ENCODE measurements at regions not wholly inside any gene's neighbourhood (a gene's known extent, or its start where the extent isn't known, plus 50 kb on each side); places are given as distances from the start of the nearest gene placed in this dataset.

DNA sequence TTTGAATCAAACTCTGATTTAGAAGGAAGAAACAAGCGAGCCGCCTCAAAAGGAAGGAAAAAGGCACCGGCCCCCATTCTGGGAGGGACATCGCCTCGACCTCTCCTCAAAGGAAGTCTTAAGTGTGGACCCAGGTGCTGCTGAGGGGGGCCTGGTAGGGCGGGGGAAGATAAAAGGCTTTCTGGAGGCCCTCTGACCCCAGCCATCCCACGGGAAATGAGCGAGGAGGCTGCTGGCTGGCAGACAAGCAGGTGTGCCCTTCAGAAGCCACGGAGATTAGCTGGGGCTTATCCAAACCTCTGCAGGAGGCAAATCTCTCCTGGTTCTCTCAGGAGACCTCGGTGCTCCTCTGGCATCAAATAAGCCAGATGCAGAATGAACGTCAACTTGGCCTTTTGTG, 171.4 kb upstream of the BLID start:
- H3K4me1 ChIP-seq (ENCODE audit: control insufficient read depth in 1 of 2, insufficient read depth in 2 of 2, low read length in 2 of 2) = no peaks in the 10 kb centered on the region
- no peaks in the 10 kb centered on the region for H3K36me3 ChIP-seq (ENCODE audit: control insufficient read depth in 1 of 2, insufficient read depth in 2 of 2, low read length in 2 of 2)
- H3K27ac ChIP-seq (ENCODE audit: low read depth, low read length) = no peak overlapping the region
- no peaks in the 10 kb centered on the region for H3K9me3 ChIP-seq (ENCODE audit: control insufficient read depth in 1 of 2, low read length in 2 of 2)
- H3K4me3 ChIP-seq (ENCODE audit: low read depth in 1 of 2, low read length in 2 of 2) = no peak overlapping the region
- H3K9ac ChIP-seq (ENCODE audit: low read depth in 1 of 2, low read length in 2 of 2) = no peak overlapping the region
- no peaks in the 10 kb centered on the region for H3K27me3 ChIP-seq (ENCODE audit: control insufficient read depth in 1 of 2, insufficient read depth in 2 of 2, low read length in 2 of 2)

DNA sequence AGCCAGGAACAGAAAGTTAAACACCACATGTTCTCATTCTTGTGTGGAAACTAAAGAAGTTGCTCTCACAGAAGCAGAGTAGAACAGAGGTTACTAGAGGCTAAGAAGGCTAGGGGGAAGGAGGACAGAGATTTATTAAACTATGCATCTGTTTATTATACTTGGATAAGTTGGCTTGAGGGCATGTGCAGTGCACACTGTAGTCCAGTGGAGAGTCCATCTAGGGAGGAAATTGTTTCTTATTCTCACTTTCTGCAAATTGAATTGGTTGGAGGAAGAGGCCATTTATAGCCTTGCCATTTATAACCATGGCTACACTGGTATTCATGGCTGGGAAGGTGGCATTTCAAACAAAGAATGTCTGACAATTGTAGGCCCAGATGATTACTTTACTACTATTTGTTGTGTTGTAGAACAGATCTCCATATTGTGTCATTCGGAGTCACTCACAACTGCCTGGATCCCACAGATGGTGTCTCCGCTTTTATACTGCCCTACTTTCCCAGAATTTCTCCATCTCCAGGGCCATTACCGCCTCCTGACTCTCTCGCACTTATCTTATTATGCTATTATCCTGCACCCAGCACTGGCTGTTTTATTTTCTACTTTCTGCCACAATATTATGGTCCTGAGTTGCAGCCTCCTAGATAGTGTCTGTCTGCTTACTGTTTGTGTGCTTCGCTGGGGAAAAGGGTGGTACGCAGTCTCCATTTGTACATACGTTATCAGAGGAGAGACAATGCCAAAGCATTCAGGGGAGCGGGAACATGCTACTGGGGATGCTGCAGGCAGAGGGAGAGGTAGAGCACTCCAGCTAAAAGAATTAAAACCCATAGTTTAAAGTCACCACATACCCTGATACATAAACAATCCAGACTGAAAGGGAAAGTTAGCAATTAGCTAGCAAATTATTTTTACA, 169.3 kb upstream of the BLID start:
- Histone ChIP-seq H3K36me3 (ENCODE audit: control insufficient read depth in 1 of 2, insufficient read depth in 2 of 2, low read length in 2 of 2) (no peaks in the 10 kb centered on the region), H3K27ac (ENCODE audit: low read depth, low read length) (no peak overlapping the region), H3K4me1 (ENCODE audit: control insufficient read depth in 1 of 2, insufficient read depth in 2 of 2, low read length in 2 of 2) (no peaks in the 10 kb centered on the region), H3K4me3 (ENCODE audit: low read depth in 1 of 2, low read length in 2 of 2) (no peak overlapping the region), H3K9ac (ENCODE audit: low read depth in 1 of 2, low read length in 2 of 2) (no peak overlapping the region), H3K9me3 (ENCODE audit: control insufficient read depth in 1 of 2, low read length in 2 of 2) (no peaks in the 10 kb centered on the region), H3K27me3 (ENCODE audit: control insufficient read depth in 1 of 2, insufficient read depth in 2 of 2, low read length in 2 of 2) (no peaks in the 10 kb centered on the region)

DNA sequence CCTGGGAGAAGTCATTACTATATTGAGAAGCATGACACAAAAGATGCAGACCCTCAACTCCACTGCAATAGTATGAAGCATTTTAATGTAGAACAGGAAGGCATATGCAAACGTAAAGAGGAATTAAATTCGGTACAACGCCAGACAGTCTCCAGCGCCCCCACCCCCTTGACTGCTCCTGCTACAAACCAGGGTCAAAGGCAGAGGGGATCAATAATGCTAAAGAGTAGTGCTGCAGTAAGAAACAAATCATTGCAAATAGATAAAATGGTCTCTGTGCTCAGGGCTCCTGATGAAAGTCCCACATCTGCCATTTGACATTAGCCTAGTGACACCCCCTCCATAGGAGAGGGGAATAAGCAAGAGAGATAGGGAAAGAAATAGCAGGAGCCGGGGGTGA, 164.9 kb upstream of the BLID start:
- no peaks in the 10 kb centered on the region for H3K27me3 ChIP-seq (ENCODE audit: control insufficient read depth in 1 of 2, insufficient read depth in 2 of 2, low read length in 2 of 2)
- H3K4me1 ChIP-seq (ENCODE audit: control insufficient read depth in 1 of 2, insufficient read depth in 2 of 2, low read length in 2 of 2) = no peaks in the 10 kb centered on the region
- no peak overlapping the region for H3K4me3 ChIP-seq (ENCODE audit: low read depth in 1 of 2, low read length in 2 of 2)
- no peaks in the 10 kb centered on the region for H3K36me3 ChIP-seq (ENCODE audit: control insufficient read depth in 1 of 2, insufficient read depth in 2 of 2, low read length in 2 of 2)
- no peaks in the 10 kb centered on the region for H3K9me3 ChIP-seq (ENCODE audit: control insufficient read depth in 1 of 2, low read length in 2 of 2)
- no peak overlapping the region for H3K27ac ChIP-seq (ENCODE audit: low read depth, low read length)
- no peak overlapping the region for H3K9ac ChIP-seq (ENCODE audit: low read depth in 1 of 2, low read length in 2 of 2)

DNA sequence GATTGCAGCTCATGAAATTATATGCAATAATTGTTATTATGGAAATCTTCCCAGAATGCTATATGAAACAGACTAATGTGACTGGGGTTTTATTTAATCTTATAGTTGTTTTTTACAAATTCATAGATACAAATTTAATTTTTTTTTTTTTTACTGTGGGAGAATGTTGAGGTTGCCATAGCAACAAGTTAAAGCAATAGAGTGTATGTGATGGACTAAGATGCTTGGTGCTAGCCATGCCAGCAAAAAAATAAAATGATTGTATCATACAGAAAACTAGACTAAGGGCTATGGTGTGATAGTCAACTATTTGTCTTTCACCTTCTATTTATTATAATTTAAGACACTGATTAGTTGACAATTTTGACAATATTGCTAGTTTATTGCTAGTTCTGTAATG, 163.2 kb upstream of the BLID start:
- no peaks in the 10 kb centered on the region for H3K4me1 ChIP-seq (ENCODE audit: control insufficient read depth in 1 of 2, insufficient read depth in 2 of 2, low read length in 2 of 2)
- no peaks in the 10 kb centered on the region for H3K36me3 ChIP-seq (ENCODE audit: control insufficient read depth in 1 of 2, insufficient read depth in 2 of 2, low read length in 2 of 2)
- H3K9ac ChIP-seq (ENCODE audit: low read depth in 1 of 2, low read length in 2 of 2) = no peak overlapping the region
- H3K4me3 ChIP-seq (ENCODE audit: low read depth in 1 of 2, low read length in 2 of 2) = no peak overlapping the region
- no peaks in the 10 kb centered on the region for H3K9me3 ChIP-seq (ENCODE audit: control insufficient read depth in 1 of 2, low read length in 2 of 2)
- no peaks in the 10 kb centered on the region for H3K27me3 ChIP-seq (ENCODE audit: control insufficient read depth in 1 of 2, insufficient read depth in 2 of 2, low read length in 2 of 2)
- no peak overlapping the region for H3K27ac ChIP-seq (ENCODE audit: low read depth, low read length)

GRCh38 chr11:122277493-122277892, 161.5 kb upstream of the BLID start:
- Histone ChIP-seq H3K9me3 (ENCODE audit: control insufficient read depth in 1 of 2, low read length in 2 of 2) (no peaks in the 10 kb centered on the region), H3K4me1 (ENCODE audit: control insufficient read depth in 1 of 2, insufficient read depth in 2 of 2, low read length in 2 of 2) (no peaks in the 10 kb centered on the region), H3K27ac (ENCODE audit: low read depth, low read length) (no peak overlapping the region), H3K27me3 (ENCODE audit: control insufficient read depth in 1 of 2, insufficient read depth in 2 of 2, low read length in 2 of 2) (no peaks in the 10 kb centered on the region), H3K36me3 (ENCODE audit: control insufficient read depth in 1 of 2, insufficient read depth in 2 of 2, low read length in 2 of 2) (no peaks in the 10 kb centered on the region), H3K9ac (ENCODE audit: low read depth in 1 of 2, low read length in 2 of 2) (no peak overlapping the region), H3K4me3 (ENCODE audit: low read depth in 1 of 2, low read length in 2 of 2) (no peak overlapping the region)

DNA sequence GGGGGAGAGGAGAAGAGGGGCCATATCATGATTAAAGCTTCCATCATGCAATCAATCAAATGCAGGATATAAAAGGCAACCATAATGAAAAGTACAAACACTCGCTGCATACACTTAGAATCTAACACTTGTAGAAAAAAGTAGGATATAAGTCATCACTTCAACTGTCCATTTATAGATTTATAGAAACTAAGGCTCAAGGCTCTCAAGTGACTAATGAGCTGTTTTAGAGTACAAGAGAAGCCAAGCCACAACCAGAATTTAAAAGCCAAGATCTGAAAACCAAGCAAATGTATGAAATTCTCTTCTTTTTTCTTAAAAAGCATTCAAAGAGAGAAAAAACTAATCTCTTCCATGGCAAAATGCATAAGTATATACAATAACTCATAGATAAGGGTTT, 160.2 kb upstream of the BLID start:
- no peak overlapping the region for H3K27ac ChIP-seq (ENCODE audit: low read depth, low read length)
- no peaks in the 10 kb centered on the region for H3K9me3 ChIP-seq (ENCODE audit: control insufficient read depth in 1 of 2, low read length in 2 of 2)
- H3K27me3 ChIP-seq (ENCODE audit: control insufficient read depth in 1 of 2, insufficient read depth in 2 of 2, low read length in 2 of 2) = no peaks in the 10 kb centered on the region
- no peaks in the 10 kb centered on the region for H3K4me1 ChIP-seq (ENCODE audit: control insufficient read depth in 1 of 2, insufficient read depth in 2 of 2, low read length in 2 of 2)
- H3K4me3 ChIP-seq (ENCODE audit: low read depth in 1 of 2, low read length in 2 of 2) = no peak overlapping the region
- no peak overlapping the region for H3K9ac ChIP-seq (ENCODE audit: low read depth in 1 of 2, low read length in 2 of 2)
- no peaks in the 10 kb centered on the region for H3K36me3 ChIP-seq (ENCODE audit: control insufficient read depth in 1 of 2, insufficient read depth in 2 of 2, low read length in 2 of 2)

DNA sequence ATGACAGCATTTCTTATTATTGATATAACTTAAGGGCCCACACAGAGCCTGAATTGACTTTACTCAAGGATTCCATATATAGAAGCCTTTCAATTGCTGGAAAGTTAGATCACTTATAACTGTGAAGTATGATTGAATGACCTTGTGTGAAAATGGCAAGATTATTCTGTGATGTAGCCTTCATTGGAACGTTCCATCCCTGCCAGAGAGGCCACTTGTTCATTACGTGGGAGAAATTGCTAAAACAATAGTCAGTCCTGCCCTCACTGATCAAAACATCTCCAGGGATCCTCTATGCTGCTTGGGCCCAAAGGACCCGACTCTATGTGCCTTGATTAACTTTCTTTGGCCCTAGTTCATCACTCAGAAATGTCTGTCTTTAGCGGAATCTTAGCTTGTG, 159.5 kb upstream of the BLID start:
- Histone ChIP-seq H3K4me1 (ENCODE audit: control insufficient read depth in 1 of 2, insufficient read depth in 2 of 2, low read length in 2 of 2) (no peaks in the 10 kb centered on the region), H3K9me3 (ENCODE audit: control insufficient read depth in 1 of 2, low read length in 2 of 2) (no peaks in the 10 kb centered on the region), H3K9ac (ENCODE audit: low read depth in 1 of 2, low read length in 2 of 2) (no peak overlapping the region), H3K36me3 (ENCODE audit: control insufficient read depth in 1 of 2, insufficient read depth in 2 of 2, low read length in 2 of 2) (no peaks in the 10 kb centered on the region), H3K27ac (ENCODE audit: low read depth, low read length) (no peak overlapping the region), H3K27me3 (ENCODE audit: control insufficient read depth in 1 of 2, insufficient read depth in 2 of 2, low read length in 2 of 2) (no peaks in the 10 kb centered on the region), H3K4me3 (ENCODE audit: low read depth in 1 of 2, low read length in 2 of 2) (no peak overlapping the region)

DNA sequence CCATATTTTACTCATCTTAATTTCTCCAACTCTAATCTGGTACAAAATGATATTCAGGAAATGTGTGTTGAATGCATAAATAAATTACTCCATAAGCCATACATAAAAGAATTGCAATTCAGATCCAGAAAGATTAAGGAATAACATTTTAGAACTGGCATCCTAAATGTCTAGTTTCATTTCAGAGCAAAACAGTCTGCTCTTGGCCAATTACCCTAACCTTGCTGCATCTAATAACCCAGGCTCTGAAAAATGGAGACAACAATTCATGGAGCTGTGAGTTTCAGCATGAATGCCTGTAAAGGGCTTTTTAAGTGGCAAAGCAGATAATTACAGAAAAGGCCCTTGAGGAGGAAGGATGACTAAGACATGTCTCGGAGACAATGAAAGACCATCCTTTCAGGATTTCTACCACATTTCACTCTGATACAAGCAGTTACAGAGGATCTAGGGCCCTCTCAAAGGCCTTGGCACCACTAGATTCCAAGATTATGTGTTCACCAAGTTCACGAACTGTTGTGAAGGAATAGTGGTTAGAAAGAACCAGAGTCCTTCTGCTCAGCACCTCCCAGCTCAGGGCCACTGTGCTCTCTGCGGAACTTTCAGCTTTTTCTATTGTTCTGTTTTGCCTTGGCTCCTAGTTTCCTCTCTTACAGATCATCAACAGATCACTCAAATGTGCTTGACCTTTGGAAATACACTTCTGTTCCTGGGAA, 157.6 kb upstream of the BLID start:
- H3K9ac ChIP-seq (ENCODE audit: low read depth in 1 of 2, low read length in 2 of 2) = no peak overlapping the region
- no peak overlapping the region for H3K4me3 ChIP-seq (ENCODE audit: low read depth in 1 of 2, low read length in 2 of 2)
- no peaks in the 10 kb centered on the region for H3K9me3 ChIP-seq (ENCODE audit: control insufficient read depth in 1 of 2, low read length in 2 of 2)
- no peaks in the 10 kb centered on the region for H3K4me1 ChIP-seq (ENCODE audit: control insufficient read depth in 1 of 2, insufficient read depth in 2 of 2, low read length in 2 of 2)
- H3K27me3 ChIP-seq (ENCODE audit: control insufficient read depth in 1 of 2, insufficient read depth in 2 of 2, low read length in 2 of 2) = no peaks in the 10 kb centered on the region
- H3K36me3 ChIP-seq (ENCODE audit: control insufficient read depth in 1 of 2, insufficient read depth in 2 of 2, low read length in 2 of 2) = no peaks in the 10 kb centered on the region
- no peak overlapping the region for H3K27ac ChIP-seq (ENCODE audit: low read depth, low read length)

DNA sequence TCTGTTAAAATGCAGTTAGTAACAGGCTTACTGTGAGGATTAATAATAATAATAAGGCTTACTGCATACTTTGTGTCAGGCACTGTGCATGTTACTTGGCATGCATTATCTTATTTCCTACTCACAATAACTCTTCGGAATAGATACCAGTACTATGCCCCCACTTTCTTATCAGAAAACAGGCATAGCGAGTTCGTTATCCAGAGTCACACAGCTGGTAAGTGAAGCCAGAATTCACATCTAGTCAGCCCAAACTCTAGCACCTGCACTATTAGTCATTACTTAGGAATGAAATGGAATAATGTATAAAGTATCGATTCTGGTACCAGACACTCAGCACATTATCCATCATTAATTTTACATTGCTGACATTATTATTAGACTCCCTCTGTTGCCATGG, 155.7 kb upstream of the BLID start:
- H3K9me3 ChIP-seq (ENCODE audit: control insufficient read depth in 1 of 2, low read length in 2 of 2) = no peaks in the 10 kb centered on the region
- no peaks in the 10 kb centered on the region for H3K4me1 ChIP-seq (ENCODE audit: control insufficient read depth in 1 of 2, insufficient read depth in 2 of 2, low read length in 2 of 2)
- no peak overlapping the region for H3K27ac ChIP-seq (ENCODE audit: low read depth, low read length)
- H3K27me3 ChIP-seq (ENCODE audit: control insufficient read depth in 1 of 2, insufficient read depth in 2 of 2, low read length in 2 of 2) = no peaks in the 10 kb centered on the region
- no peak overlapping the region for H3K4me3 ChIP-seq (ENCODE audit: low read depth in 1 of 2, low read length in 2 of 2)
- no peak overlapping the region for H3K9ac ChIP-seq (ENCODE audit: low read depth in 1 of 2, low read length in 2 of 2)
- no peaks in the 10 kb centered on the region for H3K36me3 ChIP-seq (ENCODE audit: control insufficient read depth in 1 of 2, insufficient read depth in 2 of 2, low read length in 2 of 2)

GRCh38 chr11:122271137-122271536, 155.1 kb upstream of the BLID start:
- H3K27ac ChIP-seq (ENCODE audit: low read depth, low read length) = no peak overlapping the region
- no peaks in the 10 kb centered on the region for H3K9me3 ChIP-seq (ENCODE audit: control insufficient read depth in 1 of 2, low read length in 2 of 2)
- no peak overlapping the region for H3K9ac ChIP-seq (ENCODE audit: low read depth in 1 of 2, low read length in 2 of 2)
- no peaks in the 10 kb centered on the region for H3K27me3 ChIP-seq (ENCODE audit: control insufficient read depth in 1 of 2, insufficient read depth in 2 of 2, low read length in 2 of 2)
- no peak overlapping the region for H3K4me3 ChIP-seq (ENCODE audit: low read depth in 1 of 2, low read length in 2 of 2)
- no peaks in the 10 kb centered on the region for H3K36me3 ChIP-seq (ENCODE audit: control insufficient read depth in 1 of 2, insufficient read depth in 2 of 2, low read length in 2 of 2)
- no peaks in the 10 kb centered on the region for H3K4me1 ChIP-seq (ENCODE audit: control insufficient read depth in 1 of 2, insufficient read depth in 2 of 2, low read length in 2 of 2)
